GM21529 (cell line): ENCODE measurements at regions not wholly inside any gene's neighbourhood (a gene's known extent, or its start where the extent isn't known, plus 50 kb on each side); places are given as distances from the start of the nearest gene placed in this dataset.

ENCODE experiments used
- ATAC-seq: cut with Tn5 transposase; IDR thresholded peaks from one replicate; pipeline ENCODE4 v1.9.1; 2021; ENCODE audit not compliant: unreplicated experiment

DNA sequence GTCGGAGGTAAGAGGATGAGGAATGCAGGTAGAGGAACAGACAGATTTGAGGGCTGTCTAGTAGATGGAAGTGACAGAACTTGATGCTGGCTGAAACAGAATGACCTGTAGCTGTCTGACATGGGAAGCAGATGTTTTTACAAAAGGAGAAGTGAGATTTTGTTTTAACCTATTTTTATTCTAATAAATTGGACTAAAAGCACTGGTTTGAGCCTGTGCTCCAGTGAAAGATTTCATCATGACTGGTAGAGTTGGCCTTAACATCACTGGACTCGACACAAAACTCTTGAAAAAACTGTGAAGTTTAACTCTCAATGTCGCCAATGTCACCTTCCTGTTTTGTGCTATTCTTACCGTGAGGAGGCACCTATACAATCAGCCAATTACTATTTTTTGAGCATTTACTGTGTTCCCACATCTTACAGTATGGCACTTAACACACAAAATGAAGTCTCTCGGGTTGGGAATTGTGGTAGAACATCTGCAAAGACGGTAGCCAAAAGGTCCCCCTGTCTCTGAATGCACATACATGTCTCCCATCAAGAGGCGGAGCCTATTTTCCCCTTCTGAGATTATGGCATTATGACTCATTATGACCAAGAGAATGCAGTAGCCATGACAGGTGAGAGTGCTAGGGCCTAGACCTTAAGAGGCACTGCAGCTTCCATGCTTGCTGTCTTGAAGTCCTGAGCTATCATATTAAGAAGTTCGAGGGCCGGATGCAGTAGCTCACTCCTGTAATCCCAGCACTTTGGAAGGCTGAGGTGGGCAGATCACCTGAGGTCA lies 93.2 kb downstream of the FOXF2 start:
- peak; percentile 75 for ATAC-seq

DNA sequence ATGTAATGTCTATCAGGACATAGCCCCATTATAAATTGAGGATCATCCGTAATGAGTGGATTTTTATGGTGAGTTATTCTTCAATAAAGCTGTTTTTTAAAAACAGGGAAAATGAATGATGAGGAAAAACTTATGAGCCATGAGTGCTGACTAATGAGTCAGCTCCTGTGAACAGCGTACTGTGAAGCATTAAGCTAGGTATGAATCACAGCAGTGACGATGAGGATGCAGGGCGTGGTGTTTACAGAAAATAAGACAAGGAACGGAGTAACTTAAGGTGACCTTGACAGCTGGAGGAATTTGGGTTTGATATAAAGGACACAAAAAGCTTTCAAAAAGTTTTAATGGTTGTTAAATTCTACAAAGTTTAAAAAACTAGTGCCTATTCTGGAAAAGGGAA lies 96.3 kb downstream of the FOXF2 start:
- no peak for ATAC-seq

DNA sequence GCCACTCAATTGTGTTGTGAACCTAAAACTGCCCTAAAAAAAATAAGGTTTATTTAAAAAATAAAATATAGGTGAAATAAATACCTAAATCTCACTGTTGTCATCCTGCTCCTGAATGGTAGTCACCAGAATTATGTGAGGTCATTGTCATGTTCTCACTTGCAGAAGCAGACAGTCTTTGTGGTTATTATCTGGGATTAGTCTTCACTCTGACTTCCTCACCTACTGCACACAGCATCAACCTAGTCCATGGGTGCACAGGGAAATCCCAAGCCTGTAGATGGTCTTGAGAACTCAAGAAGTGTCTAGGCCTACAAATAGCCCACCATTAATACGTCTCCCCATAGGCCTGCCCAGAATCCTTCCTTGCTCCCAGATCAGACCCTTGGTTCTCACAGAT lies 97.0 kb downstream of the FOXF2 start:
- no peak for ATAC-seq

DNA sequence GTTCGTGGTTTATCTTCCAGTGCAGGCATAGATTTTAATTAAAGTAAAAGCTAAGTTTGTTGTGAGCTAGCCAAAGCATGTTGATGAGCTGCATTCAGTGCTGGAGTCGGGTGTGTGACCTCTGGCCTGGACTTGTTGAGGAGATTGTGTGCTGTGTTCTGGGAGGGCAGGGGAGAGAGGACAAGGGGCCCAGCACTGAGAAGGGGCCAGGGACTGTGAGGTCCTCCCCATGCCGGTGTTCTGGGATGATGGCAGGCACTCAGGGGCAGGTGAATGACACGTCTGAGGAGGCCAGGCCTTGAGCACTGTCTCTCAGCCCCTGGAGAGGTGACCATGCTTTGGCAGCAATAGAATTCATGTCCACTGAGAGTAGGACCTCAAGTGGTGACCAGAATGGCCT lies 97.9 kb downstream of the FOXF2 start:
- ATAC-seq, result no peak

DNA sequence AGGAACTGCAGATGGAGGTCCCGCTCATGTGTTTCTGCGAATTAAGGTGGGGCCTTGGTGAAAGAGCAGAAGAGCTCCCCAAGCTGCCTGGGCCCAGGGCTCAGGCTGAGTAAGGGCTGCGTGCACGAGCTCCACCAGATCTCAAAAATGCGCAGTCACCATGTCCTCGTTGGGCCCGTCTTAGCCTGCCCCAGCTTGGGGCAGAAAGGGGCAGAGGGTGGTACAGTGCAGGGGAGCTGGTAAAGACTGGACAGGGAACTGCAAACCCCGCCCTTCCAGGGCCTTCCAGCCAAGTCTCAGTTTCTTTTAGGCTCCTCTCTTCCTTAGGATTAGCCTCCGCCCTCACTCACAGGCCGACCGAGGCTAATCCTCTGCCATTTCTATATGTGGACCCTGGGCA lies 101.6 kb downstream of the FOXF2 start:
- ATAC-seq, result no peak

DNA sequence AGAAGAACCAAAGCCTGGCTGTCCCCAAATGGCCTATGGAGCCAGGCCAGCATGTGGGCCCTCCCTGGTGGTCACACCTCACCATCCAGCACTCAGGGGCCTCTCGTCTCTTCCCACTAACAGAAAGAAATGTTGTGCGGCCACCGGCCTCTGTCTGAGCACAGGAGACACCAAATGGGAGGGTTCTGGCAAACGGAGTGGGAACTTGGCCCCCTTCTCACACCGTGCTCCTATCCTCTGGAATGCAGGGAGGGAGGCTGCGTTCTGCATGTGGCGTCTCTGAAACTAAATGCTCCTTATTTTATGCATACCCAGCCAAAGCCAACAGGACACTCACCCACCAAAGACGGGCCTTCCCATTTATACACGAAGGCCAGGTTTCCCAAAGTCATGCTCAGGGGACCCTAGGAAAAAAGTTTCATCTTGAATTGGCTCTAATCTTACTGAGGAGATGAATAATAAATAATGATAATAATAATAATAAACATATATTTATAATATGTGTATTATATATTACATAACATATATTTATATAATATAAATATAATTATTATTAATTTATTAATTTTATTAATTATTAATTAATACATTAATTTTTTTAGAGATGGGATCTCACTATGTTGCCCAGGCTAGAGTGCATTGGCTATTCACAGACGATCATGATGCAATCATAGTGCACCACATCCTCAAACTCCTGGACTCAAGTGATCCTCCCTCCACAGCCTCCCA lies 102.4 kb downstream of the FOXF2 start:
- ATAC-seq, result no peak

DNA sequence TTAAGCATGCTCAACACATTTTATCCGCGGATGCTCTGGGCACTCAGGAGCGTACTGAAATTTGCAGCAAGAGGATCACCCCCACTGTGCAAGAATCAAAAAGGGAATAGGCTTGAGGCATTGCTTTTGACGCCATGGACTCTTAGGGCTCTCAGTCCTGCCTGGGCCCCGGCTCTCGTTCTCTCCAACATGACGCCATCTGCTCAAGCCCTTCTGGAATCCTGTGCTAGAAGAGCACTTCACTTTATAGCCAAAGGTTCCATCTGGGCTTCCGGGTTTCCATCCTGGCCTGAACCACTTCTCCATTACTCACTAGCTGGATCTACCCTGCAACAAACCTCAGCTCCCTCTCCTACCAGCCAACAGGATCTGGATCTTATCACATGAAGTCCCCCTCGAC lies 105.3 kb downstream of the FOXF2 start:
- no peak for ATAC-seq

DNA sequence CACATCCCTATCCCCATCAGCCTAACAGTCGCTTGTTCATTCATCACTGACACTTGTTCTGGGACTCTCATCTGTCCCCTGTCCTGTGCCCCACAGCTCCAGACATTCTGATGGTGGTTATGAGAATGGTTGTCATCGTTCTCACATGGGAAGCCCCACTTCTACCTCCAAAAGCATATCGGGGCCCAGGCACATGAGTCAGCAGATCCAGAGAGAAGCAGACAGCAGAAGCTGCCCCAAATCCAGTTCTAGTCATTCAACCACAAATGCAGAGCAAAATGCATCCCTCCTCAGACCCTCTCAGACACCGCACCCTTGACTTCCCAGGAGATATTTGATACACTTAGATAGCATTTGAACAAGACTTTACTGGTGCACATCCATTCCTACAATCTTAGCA lies 106.0 kb downstream of the FOXF2 start:
- ATAC-seq, result no peak

DNA sequence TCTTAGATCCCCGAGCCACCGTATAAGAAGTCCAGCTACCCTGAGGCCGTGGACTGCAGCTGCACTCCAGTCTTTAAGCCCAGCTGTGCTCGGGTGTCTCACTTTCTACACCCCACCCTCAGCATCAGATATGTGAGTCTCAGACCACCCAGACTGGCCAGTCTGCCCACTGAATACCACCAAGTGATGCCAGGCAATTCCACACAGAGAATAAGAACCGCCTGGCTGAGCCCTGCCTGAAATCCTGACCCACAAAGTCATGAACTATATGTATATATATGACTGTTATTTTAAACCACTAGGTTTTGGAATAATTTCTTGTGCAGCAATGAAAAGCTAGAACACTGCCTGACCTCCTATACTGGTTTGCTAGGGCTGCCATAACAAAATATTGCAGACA lies 106.7 kb downstream of the FOXF2 start:
- no peak for ATAC-seq

DNA sequence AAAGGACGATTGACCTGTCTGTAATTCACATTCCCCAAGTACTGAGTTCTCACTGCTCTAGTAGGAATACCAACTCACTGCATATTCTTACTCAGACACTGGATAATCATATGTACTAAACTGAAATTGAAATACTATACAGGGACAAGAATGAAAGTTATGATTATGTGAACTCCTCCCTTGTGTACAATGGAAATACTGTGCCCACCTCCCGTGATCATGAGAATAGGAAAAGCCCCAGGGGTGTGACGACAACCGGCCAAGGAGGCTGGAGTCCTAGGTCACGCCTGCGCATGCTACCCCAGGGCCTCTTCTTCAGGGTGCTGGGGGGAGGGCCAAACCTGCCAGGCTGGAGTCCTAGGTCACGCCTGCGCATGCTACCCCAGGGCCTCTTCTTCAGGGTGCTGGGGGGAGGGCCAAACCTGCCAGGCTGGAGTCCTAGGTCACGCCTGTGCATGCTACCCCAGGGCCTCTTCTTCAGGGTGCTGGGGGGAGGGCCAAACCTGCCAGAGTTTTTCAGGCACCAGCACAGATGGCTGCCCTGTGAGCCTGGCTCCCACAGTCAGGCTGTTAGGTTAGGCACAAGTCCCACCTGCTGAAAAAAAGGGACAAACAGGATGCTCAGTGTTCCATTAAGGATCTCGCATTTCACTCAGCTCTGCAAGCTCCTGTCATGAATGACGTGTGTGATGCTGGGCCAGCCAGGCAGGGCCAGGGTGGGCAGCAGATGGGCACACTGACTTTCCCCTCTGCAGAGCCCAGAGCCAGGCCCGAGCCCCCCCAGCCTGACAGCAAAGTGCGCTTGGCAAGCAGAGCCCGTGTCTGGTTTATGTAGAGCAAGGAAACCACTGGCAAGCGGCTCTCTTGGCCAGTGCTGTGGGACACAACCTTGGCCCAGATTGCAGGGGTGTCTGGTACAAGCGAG lies 107.7 kb downstream of the FOXF2 start:
- no peak for ATAC-seq

DNA sequence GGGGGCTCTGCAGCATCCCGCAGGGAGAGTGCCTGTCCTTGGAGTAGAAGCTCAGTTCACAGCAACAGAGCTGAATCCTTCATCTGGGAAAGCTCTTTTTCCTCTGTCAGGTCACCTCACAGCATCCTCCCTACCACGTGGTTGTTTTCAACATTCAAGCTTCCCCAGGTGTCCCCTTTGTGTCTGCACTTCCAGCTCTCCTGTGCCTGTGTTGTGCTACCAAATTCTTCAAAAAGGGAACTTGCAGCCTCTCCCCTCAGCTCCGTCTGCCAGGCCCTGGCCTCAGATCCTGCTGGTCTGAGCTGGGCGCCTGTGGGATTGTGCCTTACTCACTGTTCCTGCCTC lies 108.4 kb downstream of the FOXF2 start:
- ATAC-seq, result no peak

DNA sequence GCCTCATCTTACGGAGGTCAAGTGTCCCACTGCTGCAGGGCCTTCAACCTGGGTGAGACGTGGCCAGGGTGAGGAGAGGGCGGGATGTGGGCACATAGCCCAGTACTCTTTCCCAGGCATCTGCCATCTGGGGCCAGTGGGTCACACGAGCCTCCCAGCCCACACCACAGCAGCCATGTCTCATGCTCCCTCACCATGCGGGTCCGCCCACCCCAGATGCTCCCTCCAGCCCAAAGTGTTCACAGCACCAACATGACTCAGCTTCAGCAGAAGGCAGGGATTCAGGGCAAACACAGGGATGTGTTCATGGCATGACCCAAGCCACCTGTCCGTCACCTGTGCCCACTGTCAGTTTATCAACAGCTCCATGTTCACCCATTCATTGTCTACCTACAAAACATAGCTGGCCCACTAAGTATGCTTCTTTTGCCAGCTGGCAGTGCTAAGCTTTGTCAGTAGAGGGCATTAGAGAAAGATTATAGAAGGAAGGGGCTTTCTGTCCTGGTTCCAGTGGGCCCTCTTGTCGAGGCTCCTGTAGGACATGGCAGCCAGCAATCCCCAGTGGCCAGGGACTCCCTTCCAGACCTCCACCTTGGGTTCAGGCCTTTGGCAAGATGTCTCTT lies 109.2 kb downstream of the FOXF2 start:
- ATAC-seq, result no peak

DNA sequence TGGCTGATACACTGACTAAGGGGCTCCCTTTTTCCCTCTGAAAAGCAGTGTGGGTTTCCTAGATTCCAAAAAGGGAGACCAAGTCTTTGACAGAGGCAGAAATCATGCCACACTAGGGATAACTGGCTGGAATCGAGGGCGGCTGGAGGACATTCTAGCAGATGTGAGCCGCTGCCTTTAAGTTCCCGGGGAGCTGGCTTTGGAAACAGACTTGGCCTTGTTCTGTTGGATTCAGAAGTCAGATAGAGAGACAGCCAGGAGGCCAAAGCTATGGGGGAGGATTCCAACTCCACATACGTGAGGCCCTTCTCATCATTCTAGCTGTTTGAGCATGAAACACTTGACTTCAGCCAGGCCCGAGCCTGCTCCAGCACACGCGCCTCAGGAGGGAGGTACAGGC lies 109.9 kb upstream of the FOXC1 start:
- no peak for ATAC-seq

DNA sequence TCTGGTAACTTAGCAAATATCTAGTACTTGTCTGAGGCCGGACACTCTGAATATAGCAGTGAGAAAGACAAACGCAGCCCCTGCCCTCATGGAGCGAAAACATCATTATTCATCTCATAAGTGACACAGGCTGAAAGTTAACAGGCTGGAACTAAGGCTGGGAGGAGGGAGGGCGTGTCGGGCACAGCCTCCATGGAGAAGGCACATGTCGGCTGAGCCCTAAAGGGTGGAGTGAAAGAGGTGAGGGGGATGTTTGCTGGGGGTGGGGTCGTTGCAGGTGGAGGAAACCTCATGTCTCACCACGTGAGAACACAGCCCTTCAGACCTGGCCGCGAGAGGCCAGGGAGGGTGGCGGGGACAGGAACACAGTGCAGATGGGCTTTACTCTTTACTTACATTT lies 108.8 kb upstream of the FOXC1 start:
- no peak for ATAC-seq

DNA sequence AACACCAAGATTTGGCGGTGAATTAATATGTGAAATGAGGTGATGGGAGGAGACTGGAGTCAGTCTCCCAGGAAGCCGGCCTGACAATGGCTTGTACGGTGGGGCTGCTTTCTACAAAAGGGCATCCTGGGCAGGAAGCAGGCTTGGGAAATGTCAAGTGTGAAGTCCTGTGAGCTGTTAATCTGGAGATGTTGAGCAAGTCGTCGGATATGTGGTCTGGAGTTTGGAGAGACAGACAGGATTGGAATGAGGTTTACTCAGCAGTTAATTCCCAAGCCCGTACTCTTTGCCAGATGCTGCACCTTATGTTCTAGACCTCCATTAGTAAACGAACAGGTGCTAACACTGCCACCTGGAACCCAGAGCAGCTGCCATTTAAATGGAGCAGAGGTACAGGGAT lies 107.7 kb upstream of the FOXC1 start:
- no peak for ATAC-seq

DNA sequence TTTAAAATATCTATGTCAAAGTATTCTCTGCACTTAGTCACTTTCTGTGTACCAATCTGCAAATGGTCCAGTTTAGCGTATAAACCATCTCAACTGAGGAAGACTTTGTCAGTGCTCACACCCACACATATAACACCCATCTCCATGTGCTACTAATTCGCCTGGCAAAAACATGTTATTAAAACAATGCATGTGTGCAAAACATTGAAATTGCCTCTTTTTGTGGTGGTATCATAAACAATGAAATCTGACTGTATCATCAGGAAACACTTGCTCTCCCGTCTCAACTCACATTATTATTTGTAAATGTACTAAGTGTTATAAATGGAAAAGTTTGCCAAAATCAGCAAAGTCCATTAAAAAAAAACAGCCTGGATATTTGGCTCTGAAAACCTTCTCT lies 105.9 kb upstream of the FOXC1 start:
- ATAC-seq, result no peak

DNA sequence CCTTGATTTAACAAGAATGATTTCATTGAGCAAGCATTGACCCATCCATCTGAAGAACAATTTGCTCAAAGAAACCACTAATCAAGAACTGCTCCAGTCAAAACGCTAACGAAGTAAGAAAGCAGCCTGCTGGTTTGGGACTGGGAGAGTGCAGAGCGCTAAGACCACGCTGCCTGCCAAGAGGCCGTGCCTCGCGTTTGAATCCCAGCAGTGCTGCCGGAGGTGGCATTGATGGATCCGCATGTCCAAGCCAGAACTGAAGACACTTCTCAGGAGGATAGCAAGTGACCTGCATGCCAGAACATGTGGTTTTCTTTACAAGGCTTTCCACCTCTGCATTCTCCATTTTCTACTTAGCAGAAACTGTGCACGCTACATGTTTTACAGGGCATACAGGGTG lies 105.2 kb upstream of the FOXC1 start:
- ATAC-seq, result no peak

DNA sequence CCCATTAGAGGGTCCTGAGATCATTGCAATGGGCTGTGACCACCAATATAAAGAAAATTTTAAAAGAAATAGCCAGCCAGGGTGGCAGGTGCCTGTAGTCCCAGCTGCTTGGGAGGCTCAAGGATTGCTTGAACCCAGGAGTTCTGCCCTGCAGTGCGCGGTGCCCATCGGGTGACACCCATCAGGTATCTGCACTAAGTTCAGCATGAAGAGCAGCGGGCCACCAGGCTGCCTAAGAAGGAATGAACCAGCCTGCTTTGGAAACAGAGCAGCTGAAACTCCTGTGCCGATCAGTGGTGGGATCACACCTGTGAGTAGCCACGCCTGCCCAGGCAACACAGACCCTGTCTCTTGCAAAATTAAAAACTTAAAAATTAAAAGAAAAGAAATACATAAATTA lies 102.5 kb upstream of the FOXC1 start:
- ATAC-seq, result no peak

DNA sequence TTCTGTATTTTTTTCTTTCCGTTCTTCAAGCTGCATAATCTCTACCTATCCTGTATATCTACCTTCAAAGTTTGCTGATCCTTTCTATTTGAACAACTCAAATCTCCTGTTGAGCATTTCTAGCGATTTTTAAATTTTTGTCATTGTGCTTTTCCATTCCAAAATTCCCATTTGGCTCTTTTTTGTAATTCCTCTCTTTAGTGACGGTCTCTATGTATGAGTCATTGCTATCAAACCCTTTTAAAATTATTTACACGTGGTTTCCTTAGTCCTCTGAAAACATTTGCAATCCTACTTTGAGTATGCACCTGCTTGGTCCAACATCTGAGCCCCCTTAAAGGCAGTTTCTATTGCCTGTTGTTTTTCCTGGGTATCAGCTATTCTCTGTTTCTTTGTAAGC lies 100.5 kb upstream of the FOXC1 start:
- no peak for ATAC-seq

DNA sequence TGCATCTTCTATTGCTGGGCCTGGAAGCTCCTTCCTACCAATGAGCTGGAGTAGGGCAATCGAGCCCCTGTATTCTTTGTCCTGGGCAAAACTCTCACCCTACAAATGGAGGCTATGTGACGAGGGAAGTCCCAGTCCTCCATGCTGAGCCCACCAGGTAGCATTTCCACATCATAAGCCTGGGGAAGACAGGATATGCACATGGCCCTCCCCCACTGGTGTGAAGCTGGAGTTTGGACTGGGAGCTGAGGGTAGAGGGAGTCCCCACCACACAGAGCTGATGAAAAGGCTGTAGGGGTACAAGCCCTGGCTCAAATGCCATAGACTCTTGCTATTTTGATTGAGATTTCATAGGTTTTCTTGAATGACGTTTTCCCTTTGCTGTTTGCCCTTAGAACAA lies 99.5 kb upstream of the FOXC1 start:
- no peak for ATAC-seq

DNA sequence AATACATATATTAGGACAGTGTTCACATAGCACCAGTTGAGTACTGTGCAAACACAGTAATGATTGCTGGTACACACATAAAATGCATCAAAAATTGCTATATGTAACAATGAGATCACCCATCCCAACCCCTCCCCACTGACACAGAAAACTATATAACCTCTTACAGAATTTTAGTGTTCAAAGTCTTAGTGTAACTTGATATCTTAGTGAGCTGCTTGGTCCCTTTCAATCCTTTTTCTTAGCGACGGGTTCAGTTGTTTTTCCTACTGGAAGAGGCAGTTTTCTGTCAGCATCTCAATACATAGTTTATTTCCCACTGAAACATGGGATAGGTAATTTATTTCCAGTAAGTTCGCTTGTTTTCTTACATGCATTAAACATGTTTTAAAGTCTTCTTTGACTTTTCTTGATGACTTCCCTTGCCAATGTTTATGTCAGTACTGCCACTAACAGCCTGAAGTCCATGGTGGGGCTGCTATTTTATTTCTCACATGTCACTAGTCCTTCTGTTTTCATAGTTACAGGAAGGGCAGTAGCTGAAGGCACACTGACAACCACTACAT lies 96.4 kb upstream of the FOXC1 start:
- ATAC-seq, result no peak
